ENCODE measurements at regions not wholly inside any gene's neighbourhood (a gene's known extent, or its start where the extent isn't known, plus 50 kb on each side); places are given as distances from the start of the nearest gene placed in this dataset.

DNA sequence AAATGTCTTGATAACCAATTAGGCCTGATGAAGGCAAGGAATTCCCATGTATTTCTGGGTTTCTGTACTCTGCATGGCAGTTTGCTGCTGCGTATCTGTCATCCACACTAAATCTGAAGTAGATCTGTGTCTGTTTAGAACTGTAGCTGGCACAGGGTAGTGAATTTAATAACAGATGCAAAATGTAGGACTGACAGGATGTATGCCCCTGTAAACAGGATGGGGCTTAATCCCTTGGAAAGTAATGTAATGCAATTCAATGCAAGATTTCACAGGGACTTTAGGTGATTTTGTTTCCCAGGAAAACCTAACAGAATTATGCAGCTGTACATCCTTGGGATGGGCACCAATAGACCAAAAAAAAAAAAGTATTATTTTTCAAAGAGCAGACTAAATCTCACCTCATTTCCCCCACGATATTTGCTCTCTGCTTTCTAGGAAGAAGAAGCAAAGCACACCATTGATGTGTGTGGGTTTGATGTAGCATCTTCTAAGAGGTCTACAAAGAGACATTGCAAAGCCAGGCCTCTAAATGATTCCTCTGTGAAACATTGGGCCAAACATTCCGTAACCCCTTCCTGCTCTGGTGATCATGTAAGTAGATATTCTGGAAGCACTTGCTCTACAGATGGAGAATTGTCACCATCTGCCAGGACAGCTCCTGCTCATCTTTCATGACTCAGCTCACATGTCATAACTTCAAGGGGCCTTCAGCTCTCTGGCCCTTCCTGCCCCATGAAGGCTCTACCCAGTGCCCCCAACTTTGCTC lies 464.3 kb upstream of the RGMA start:
- TF ChIP-seq, protein P1, sequence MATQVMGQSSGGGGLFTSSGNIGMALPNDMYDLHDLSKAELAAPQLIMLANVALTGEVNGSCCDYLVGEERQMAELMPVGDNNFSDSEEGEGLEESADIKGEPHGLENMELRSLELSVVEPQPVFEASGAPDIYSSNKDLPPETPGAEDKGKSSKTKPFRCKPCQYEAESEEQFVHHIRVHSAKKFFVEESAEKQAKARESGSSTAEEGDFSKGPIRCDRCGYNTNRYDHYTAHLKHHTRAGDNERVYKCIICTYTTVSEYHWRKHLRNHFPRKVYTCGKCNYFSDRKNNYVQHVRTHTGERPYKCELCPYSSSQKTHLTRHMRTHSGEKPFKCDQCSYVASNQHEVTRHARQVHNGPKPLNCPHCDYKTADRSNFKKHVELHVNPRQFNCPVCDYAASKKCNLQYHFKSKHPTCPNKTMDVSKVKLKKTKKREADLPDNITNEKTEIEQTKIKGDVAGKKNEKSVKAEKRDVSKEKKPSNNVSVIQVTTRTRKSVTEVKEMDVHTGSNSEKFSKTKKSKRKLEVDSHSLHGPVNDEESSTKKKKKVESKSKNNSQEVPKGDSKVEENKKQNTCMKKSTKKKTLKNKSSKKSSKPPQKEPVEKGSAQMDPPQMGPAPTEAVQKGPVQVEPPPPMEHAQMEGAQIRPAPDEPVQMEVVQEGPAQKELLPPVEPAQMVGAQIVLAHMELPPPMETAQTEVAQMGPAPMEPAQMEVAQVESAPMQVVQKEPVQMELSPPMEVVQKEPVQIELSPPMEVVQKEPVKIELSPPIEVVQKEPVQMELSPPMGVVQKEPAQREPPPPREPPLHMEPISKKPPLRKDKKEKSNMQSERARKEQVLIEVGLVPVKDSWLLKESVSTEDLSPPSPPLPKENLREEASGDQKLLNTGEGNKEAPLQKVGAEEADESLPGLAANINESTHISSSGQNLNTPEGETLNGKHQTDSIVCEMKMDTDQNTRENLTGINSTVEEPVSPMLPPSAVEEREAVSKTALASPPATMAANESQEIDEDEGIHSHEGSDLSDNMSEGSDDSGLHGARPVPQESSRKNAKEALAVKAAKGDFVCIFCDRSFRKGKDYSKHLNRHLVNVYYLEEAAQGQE (IDR thresholded peaks at IDR 0.05; ENCODE audit: insufficient read depth in 1 of 2, low read depth in 2 of 2, low read length in 2 of 2), result no peak

DNA sequence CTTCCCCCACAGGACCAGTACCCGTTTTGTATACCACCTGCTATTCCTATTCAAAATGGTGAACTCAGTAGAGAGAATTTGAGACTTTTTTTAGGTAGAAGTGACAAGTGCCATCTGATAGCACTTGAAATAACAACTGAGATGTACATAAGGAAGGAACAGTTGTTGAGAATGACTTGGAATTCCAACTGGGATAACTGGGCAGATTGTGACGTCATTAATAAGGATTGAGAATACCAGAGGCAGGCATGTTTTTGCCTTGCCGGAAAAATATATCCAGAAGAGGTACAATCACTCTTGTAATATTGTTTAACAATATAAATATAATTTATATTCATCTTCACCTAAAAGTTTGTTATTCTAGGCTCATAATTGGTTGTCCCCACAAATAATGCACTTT lies 454.1 kb upstream of the RGMA start:
- TF ChIP-seq, protein P1 (IDR thresholded peaks at IDR 0.05; ENCODE audit: insufficient read depth in 1 of 2, low read depth in 2 of 2, low read length in 2 of 2), result no peak
- TF ChIP-seq TAF1 (IDR thresholded peaks at IDR 0.05; ENCODE audit: borderline replicate concordance, insufficient read depth, low read length) (no peak), SIN3A (IDR thresholded peaks at IDR 0.05; ENCODE audit: borderline replicate concordance, insufficient read depth, low read length) (no peak), FOXP2 (optimal IDR thresholded peaks at IDR 0.05; ENCODE audit: borderline replicate concordance, extremely low read depth, extremely low read length, insufficient read depth) (no peak), POLR2AphosphoS5 (IDR thresholded peaks at IDR 0.05; ENCODE audit: low read depth, low read length) (no peak)

DNA sequence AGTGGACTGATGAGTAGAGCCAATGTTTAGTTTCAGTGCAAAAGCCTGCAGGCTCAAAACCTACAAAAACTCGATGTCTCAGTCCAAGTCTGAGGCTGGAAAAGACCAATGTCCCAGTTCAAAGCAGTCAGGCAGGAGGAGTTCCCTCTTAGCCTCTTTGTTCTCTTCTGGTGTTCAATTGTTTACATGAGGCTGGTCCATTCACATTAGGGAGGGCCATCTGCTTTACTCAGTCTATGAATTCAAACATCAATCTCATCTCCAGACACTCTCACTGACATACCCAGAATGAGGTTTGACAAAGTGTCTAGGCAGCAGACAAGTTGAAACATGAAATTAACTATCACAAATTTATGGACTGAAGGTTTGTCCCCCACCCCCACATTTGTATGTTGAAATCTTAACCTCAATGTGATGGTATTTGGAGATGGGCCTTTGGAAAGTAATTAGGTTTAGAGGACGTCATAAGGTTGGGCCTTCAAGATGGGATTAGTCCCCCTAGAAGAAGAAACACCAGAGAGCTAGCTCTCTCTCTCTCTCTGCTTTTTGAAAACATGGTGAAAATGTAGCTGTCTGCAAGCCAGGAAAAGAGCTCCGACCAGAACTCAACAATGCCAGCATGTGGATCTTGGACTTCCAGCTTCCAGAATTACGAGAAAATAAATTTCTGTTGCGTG lies 438.5 kb upstream of the RGMA start:
- no peak for TF ChIP-seq FOXP2 (optimal IDR thresholded peaks at IDR 0.05; ENCODE audit: borderline replicate concordance, extremely low read depth, extremely low read length, insufficient read depth)
- TF ChIP-seq POLR2AphosphoS5 (IDR thresholded peaks at IDR 0.05; ENCODE audit: low read depth, low read length), result no peak
- no peak for TF ChIP-seq TAF1 (IDR thresholded peaks at IDR 0.05; ENCODE audit: borderline replicate concordance, insufficient read depth, low read length)

DNA sequence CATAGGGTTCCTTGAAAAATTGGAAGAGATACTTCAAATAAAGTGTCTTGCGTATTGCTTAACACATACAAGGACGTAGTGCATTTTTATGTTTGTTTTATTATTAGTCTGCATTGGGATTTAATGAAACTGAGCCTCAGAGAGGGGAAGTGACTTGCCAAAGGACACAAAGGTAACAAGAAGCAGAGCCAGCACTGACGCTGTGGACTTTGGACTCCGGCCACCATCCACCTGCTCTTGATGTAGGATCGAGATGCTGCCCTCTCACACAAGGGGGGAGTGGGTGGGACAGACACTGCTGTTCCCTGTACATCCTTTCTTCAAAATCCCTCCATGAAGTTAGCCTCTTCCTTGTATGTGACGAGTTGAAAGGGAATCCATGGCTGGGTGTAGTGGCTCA lies 435.4 kb upstream of the RGMA start:
- TF ChIP-seq SIN3A (IDR thresholded peaks at IDR 0.05; ENCODE audit: borderline replicate concordance, insufficient read depth, low read length) (no peak), FOXP2 (optimal IDR thresholded peaks at IDR 0.05; ENCODE audit: borderline replicate concordance, extremely low read depth, extremely low read length, insufficient read depth) (no peak), POLR2AphosphoS5 (IDR thresholded peaks at IDR 0.05; ENCODE audit: low read depth, low read length) (no peak), TAF1 (IDR thresholded peaks at IDR 0.05; ENCODE audit: borderline replicate concordance, insufficient read depth, low read length) (no peak)
- TF ChIP-seq, protein P1 (IDR thresholded peaks at IDR 0.05; ENCODE audit: insufficient read depth in 1 of 2, low read depth in 2 of 2, low read length in 2 of 2), result no peak

DNA sequence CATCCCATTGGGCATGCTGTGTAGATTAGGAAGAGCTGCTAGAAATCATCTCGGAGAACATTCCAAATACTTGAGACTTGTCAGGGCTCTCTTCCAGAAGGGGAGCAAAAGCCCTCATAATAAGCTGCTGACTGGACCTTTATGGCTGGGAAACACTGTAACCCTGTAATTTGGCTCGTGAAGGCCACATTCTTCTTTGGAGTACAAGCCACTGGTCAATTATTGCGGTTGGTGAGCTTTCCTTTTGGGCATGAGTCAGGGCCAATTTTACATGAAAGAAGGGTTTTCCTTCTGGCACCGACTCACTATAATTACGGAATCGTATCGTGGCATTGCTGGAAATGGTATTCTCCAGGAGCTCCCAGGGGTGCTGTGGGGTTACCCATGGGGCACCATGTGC lies 434.5 kb upstream of the RGMA start:
- TF ChIP-seq FOXP2 (optimal IDR thresholded peaks at IDR 0.05; ENCODE audit: borderline replicate concordance, extremely low read depth, extremely low read length, insufficient read depth) (no peak), TAF1 (IDR thresholded peaks at IDR 0.05; ENCODE audit: borderline replicate concordance, insufficient read depth, low read length) (no peak), POLR2AphosphoS5 (IDR thresholded peaks at IDR 0.05; ENCODE audit: low read depth, low read length) (no peak), SIN3A (IDR thresholded peaks at IDR 0.05; ENCODE audit: borderline replicate concordance, insufficient read depth, low read length) (no peak)
- TF ChIP-seq, protein P1 (IDR thresholded peaks at IDR 0.05; ENCODE audit: insufficient read depth in 1 of 2, low read depth in 2 of 2, low read length in 2 of 2), result no peak

Data from PFSK-1 (cell line).